ENCODE measurements at regions not wholly inside any gene's neighbourhood (a gene's known extent, or its start where the extent isn't known, plus 50 kb on each side); places are given as distances from the start of the nearest gene placed in this dataset.
"Not testable (repeated sequence)": the region's sequence is repeated elsewhere in the genome, so short reads cannot be mapped to it uniquely, and the experiment has no call there.

GRCh38 chr21:39085843-39086405, 97.3 kb downstream of the PSMG1 start:
- peak; percentile 7 for ATAC-seq
- DNase-seq (ENCODE audit: missing footprints): no peak
- intact Hi-C loops (cut with DNase I): loop anchor here (2.0 to 5.0 kb wide), 3 partner anchors 129 to 281 kb away; partner anchors contain the start of gene ETS2

- no peak for DNase-seq (ENCODE audit: missing footprints)
Measured at GRCh38 chr21:39084979-39085729, 98.1 kb downstream of the PSMG1 start.

GRCh38 chr21:39084073-39084472, 99.2 kb downstream of the PSMG1 start:
- ATAC-seq: no peak
- intact Hi-C loops (cut with DNase I): no loop called here
- DNase-seq (ENCODE audit: missing footprints): no peak

More at GRCh38 chr21:39084979-39085729, 98.1 kb downstream of the PSMG1 start:
- intact Hi-C loops (cut with DNase I): loop anchor here (5.0 kb wide), 2 partner anchors 128 to 178 kb away; no protein-coding TSS in a partner anchor
- ATAC-seq: no peak

GRCh38 chr21:39083377-39084008, 99.8 kb downstream of the PSMG1 start:
- intact Hi-C loops (cut with DNase I): no loop called here
- ATAC-seq: no peak

GRCh38 chr21:39082656-39083376, 100.4 kb downstream of the PSMG1 start:
- intact Hi-C loops (cut with DNase I): no loop called here
- DNase-seq (ENCODE audit: missing footprints): no peak
- no peak for ATAC-seq

More at GRCh38 chr21:39083377-39084008, 99.8 kb downstream of the PSMG1 start:
- no peak for DNase-seq (ENCODE audit: missing footprints)

GRCh38 chr21:39080366-39080765, 102.9 kb downstream of the PSMG1 start:
- ATAC-seq (no peak), DNase-seq (ENCODE audit: missing footprints) (no peak)
- intact Hi-C loops (cut with DNase I): no loop called here

- peak; percentile 92 for DNase-seq (ENCODE audit: missing footprints)
- intact Hi-C loops (cut with DNase I): no loop called here
- ATAC-seq: peak; percentile 54
Measured at GRCh38 chr21:39079617-39080016, 103.6 kb downstream of the PSMG1 start.

GRCh38 chr21:39078322-39079065, 104.8 kb downstream of the PSMG1 start:
- intact Hi-C loops (cut with DNase I): no loop called here
- DNase-seq (ENCODE audit: missing footprints) (no peak), ATAC-seq (no peak)

- ATAC-seq (no peak), DNase-seq (ENCODE audit: missing footprints) (no peak)
- intact Hi-C loops (cut with DNase I): no loop called here
Measured at GRCh38 chr21:39077876-39078275, 105.4 kb downstream of the PSMG1 start.

GRCh38 chr21:39074508-39074907, 108.7 kb downstream of the PSMG1 start:
- intact Hi-C loops (cut with DNase I): no loop called here
- DNase-seq (ENCODE audit: missing footprints): no peak
- no peak for ATAC-seq

- ATAC-seq: peak; percentile 37
- intact Hi-C loops (cut with DNase I): no loop called here
Measured at GRCh38 chr21:39073717-39074116, 109.5 kb downstream of the PSMG1 start.

GRCh38 chr21:39073063-39073462, 110.2 kb downstream of the PSMG1 start:
- no peak for ATAC-seq
- intact Hi-C loops (cut with DNase I): no loop called here
- DNase-seq (ENCODE audit: missing footprints): no peak

More at GRCh38 chr21:39073717-39074116, 109.5 kb downstream of the PSMG1 start:
- DNase-seq (ENCODE audit: missing footprints): no peak

- ATAC-seq: no peak
- DNase-seq (ENCODE audit: missing footprints): no peak
- intact Hi-C loops (cut with DNase I): no loop called here
Measured at GRCh38 chr21:39072468-39072867, 110.8 kb downstream of the PSMG1 start.

GRCh38 chr21:39071623-39072214, 111.5 kb downstream of the PSMG1 start:
- intact Hi-C loops (cut with DNase I): no loop called here
- ATAC-seq: peak; percentile 31
- DNase-seq (ENCODE audit: missing footprints): no peak

GRCh38 chr21:39069856-39070255, 113.4 kb downstream of the PSMG1 start:
- not testable (repeated sequence) for ATAC-seq; DNase-seq (ENCODE audit: missing footprints)
- intact Hi-C loops (cut with DNase I): loop anchor here (5.0 to 10.0 kb wide), 3 partner anchors 55 to 263 kb away; partner anchors contain the start of gene ETS2

- intact Hi-C loops (cut with DNase I): loop anchor here (5.0 to 10.0 kb wide), 3 partner anchors 58 to 260 kb away; partner anchors contain the start of gene ETS2
- ATAC-seq (peak; percentile 57), DNase-seq (ENCODE audit: missing footprints) (no peak)
Measured at GRCh38 chr21:39066829-39067780, 116.1 kb downstream of the PSMG1 start.

- DNase-seq (ENCODE audit: missing footprints) (no peak), ATAC-seq (no peak)
- intact Hi-C loops (cut with DNase I): loop anchor here (5.0 to 10.0 kb wide), 3 partner anchors 59 to 259 kb away; partner anchors contain the start of gene ETS2
Measured at GRCh38 chr21:39065917-39066316, 117.3 kb downstream of the PSMG1 start.
